H1 (cell line): ENCODE measurements at regions not wholly inside any gene's neighbourhood (a gene's known extent, or its start where the extent isn't known, plus 50 kb on each side); places are given as distances from the start of the nearest gene placed in this dataset.

Experiments used
- CTCF ChIA-PET: fragments of 300-600 bp; sonication (Branson Sonifier 250); formaldehyde crosslinking; loops from one replicate; lab custom pipeline; 2021; ENCODE audit not compliant: partially characterized antibody; lab: Charles Lee
- POLR2A ChIA-PET: fragments of 300-600 bp; sonication (Branson Sonifier 250); formaldehyde crosslinking; loops from one replicate; lab custom pipeline; 2021; ENCODE audit warnings: inconsistent platforms; ENCODE audit not compliant: partially characterized antibody; lab: Charles Lee
- DNase-seq, 2 experiments: peaks; one replicate each; pipeline versions ENCODE4 v3.0.0 to v3.0.0-alpha.2; 2010 to 2022; ENCODE audit warnings: low spot score in 2 of 2, low read depth in 1 of 2, mixed read lengths in 1 of 2
- FAIRE-seq: peaks from 2 replicates; lab custom pipeline; 2011; peaks lifted over from hg19 to GRCh38; lab: Jason Lieb, UNC
- H2AFZ ChIP-seq: 2 replicates; pipeline ENCODE4 v1.8.1; 2012; ENCODE audit warnings: low read length, inconsistent platforms
- H2AK5ac ChIP-seq: 2 replicates; pipeline ENCODE4 v1.6.1; 2013; ENCODE audit warnings: low read depth, low read length
- H2BK120ac ChIP-seq: replicated peaks from 2 replicates; pipeline ENCODE3; 2013; ENCODE audit warnings: low read depth, low read length, inconsistent platforms
- H2BK12ac ChIP-seq: 2 replicates; pipeline ENCODE4 v1.6.1; 2013; ENCODE audit warnings: low read depth, low read length
- H2BK15ac ChIP-seq: 2 replicates; pipeline ENCODE4 v1.6.1; 2013; ENCODE audit warnings: low read length
- H2BK20ac ChIP-seq: 2 replicates; pipeline ENCODE4 v1.6.1; 2013; ENCODE audit warnings: low read length
- H2BK5ac ChIP-seq: 2 replicates; pipeline ENCODE4 v1.6.1; 2013; ENCODE audit warnings: low read depth, low read length
- H3K14ac ChIP-seq: 2 replicates; pipeline ENCODE4 v1.6.1; 2013; ENCODE audit warnings: inconsistent platforms; ENCODE audit not compliant: insufficient read length
- H3K18ac ChIP-seq: 2 replicates; pipeline ENCODE4 v1.6.1; 2013; ENCODE audit warnings: low read length; ENCODE audit errors: extremely low read depth
- H3K23ac ChIP-seq: 2 replicates; pipeline ENCODE4 v1.6.1; 2013; ENCODE audit warnings: inconsistent platforms; ENCODE audit not compliant: insufficient read length
- H3K23me2 ChIP-seq: 2 replicates; pipeline ENCODE4 v1.6.1; 2013; ENCODE audit warnings: low read depth, low read length
- H3K27ac ChIP-seq: 2 replicates; pipeline ENCODE4 v1.6.1; 2011; ENCODE audit warnings: low read depth, low read length, inconsistent platforms
- H3K27me3 ChIP-seq, 4 experiments: replicated peaks in 1 of 4; 1 replicate in 1 of 4; 2 replicates in 3 of 4; pipeline versions ENCODE4 v1.6.1 to v1.8.1; 2011 to 2013; ENCODE audit warnings: low read length in 3 of 4, mild to moderate bottlenecking in 3 of 4, inconsistent platforms in 2 of 4, mixed read lengths in 2 of 4, moderate library complexity in 1 of 4; ENCODE audit not compliant: control insufficient read depth in 3 of 4, insufficient read depth in 3 of 4; ENCODE audit errors: extremely low read depth in 1 of 4
- H3K36me3 ChIP-seq, 4 experiments: 2 replicates each; pipeline versions ENCODE4 v1.6.1 to v1.8.1; 2011 to 2013; ENCODE audit warnings: mild to moderate bottlenecking in 4 of 4, low read length in 3 of 4, moderate library complexity in 2 of 4, control low read depth in 1 of 4, inconsistent platforms in 1 of 4; ENCODE audit not compliant: insufficient read depth in 4 of 4, control insufficient read depth in 2 of 4
- H3K4ac ChIP-seq: replicated peaks from 2 replicates; pipeline ENCODE3; 2013; ENCODE audit warnings: low read length, low read depth, mixed read lengths, inconsistent platforms; ENCODE audit not compliant: insufficient read length
- H3K4me1 ChIP-seq, 4 experiments: replicated peaks in 1 of 4; 1 replicate in 1 of 4; 2 replicates in 3 of 4; pipeline versions ENCODE4 v1.6.1 to v1.8.1; 2011 to 2013; ENCODE audit warnings: low read length in 3 of 4, inconsistent platforms in 2 of 4, mixed read lengths in 1 of 4; ENCODE audit not compliant: insufficient read depth in 4 of 4, control insufficient read depth in 3 of 4
- H3K4me2 ChIP-seq, 2 experiments: 2 replicates each; pipeline versions ENCODE4 v1.6.1 to v1.8.1; 2011 to 2013; ENCODE audit warnings: low read depth in 2 of 2, low read length in 2 of 2, control low read depth in 1 of 2, inconsistent platforms in 1 of 2, mild to moderate bottlenecking in 1 of 2; ENCODE audit not compliant: insufficient read depth in 1 of 2
- H3K4me3 ChIP-seq, 4 experiments: fragments of 200-600, 300-600 bp in 1 of 4; sonication (generic), shearing (Covaris generic), sonication (Bioruptor Twin) in 1 of 4; 2 replicates each; pipeline versions ENCODE4 v1.5.1 to v1.8.1; 2011 to 2016; ENCODE audit warnings: low read length in 4 of 4, low read depth in 3 of 4, control low read depth in 2 of 4, inconsistent platforms in 2 of 4, mild to moderate bottlenecking in 2 of 4, mixed read lengths in 1 of 4, moderate library complexity in 1 of 4; ENCODE audit not compliant: insufficient read depth in 2 of 4; ENCODE audit errors: extremely low read depth in 1 of 4
- H3K56ac ChIP-seq: replicated peaks from 2 replicates; pipeline ENCODE3; 2013; ENCODE audit warnings: low read depth, mild to moderate bottlenecking, mixed read lengths, low read length, inconsistent platforms; ENCODE audit not compliant: insufficient read length
- H3K79me1 ChIP-seq: 2 replicates; pipeline ENCODE4 v1.6.1; 2013; ENCODE audit warnings: low read depth, low read length, control low read depth
- H3K79me2 ChIP-seq, 2 experiments: 2 replicates each; pipeline versions ENCODE4 v1.6.1 to v1.8.1; 2012 to 2013; ENCODE audit warnings: low read length in 2 of 2, mild to moderate bottlenecking in 2 of 2, inconsistent platforms in 1 of 2; ENCODE audit not compliant: insufficient read depth in 2 of 2, control insufficient read depth in 1 of 2
- H3K9ac ChIP-seq, 4 experiments: replicated peaks in 1 of 4; 1 replicate in 1 of 4; 2 replicates in 3 of 4; pipeline versions ENCODE4 v1.6.1 to v1.8.1; 2011 to 2013; ENCODE audit warnings: low read depth in 3 of 4, low read length in 3 of 4, control low read depth in 2 of 4, mild to moderate bottlenecking in 2 of 4, moderate library complexity in 2 of 4, inconsistent platforms in 1 of 4; ENCODE audit errors: extremely low read depth in 1 of 4
- H3K9me3 ChIP-seq, 2 experiments: 2 replicates each; pipeline versions ENCODE4 v1.6.1 to v1.8.1; 2012 to 2013; ENCODE audit warnings: mild to moderate bottlenecking in 2 of 2, moderate library complexity in 2 of 2, control low read depth in 1 of 2, inconsistent platforms in 1 of 2, low read depth in 1 of 2, low read length in 1 of 2, mixed read lengths in 1 of 2; ENCODE audit not compliant: insufficient read depth in 2 of 2
- H4K20me1 ChIP-seq, 2 experiments: replicated peaks in 1 of 2; 2 replicates each; pipeline versions ENCODE3 to v1.8.1; 2011 to 2013; ENCODE audit warnings: inconsistent platforms in 2 of 2, low read length in 2 of 2, mild to moderate bottlenecking in 1 of 2; ENCODE audit not compliant: insufficient read depth in 2 of 2, control insufficient read depth in 1 of 2
- H4K5ac ChIP-seq: 2 replicates; pipeline ENCODE4 v1.6.1; 2013; ENCODE audit warnings: low read length, low read depth, mixed read lengths, inconsistent platforms; ENCODE audit not compliant: insufficient read length
- H4K8ac ChIP-seq: 2 replicates; pipeline ENCODE4 v1.8.0; 2013; ENCODE audit warnings: mild to moderate bottlenecking, moderate library complexity, low read length, inconsistent platforms; ENCODE audit not compliant: insufficient read depth; ENCODE audit errors: extremely low read depth
- H4K91ac ChIP-seq: replicated peaks from 2 replicates; pipeline ENCODE3; 2013; ENCODE audit warnings: low read length, mixed read lengths, inconsistent platforms; ENCODE audit not compliant: insufficient read length
- ATF3 ChIP-seq: IDR thresholded peaks from 2 replicates; pipeline ENCODE4 v1.6.1; 2011; ENCODE audit warnings: low read depth, mild to moderate bottlenecking, low read length; ENCODE audit not compliant: insufficient read depth
- CBX8 ChIP-seq: fragments of 300-800, 300-1000 bp; sonication (generic); IDR thresholded peaks from 2 replicates; pipeline ENCODE4 v1.7.1; 2016; ENCODE audit warnings: low read depth, low read length, borderline replicate concordance
- CEBPB ChIP-seq: IDR thresholded peaks from 2 replicates; pipeline ENCODE4 v1.6.1; 2012; ENCODE audit warnings: low read depth, low read length
- KDM4A ChIP-seq: IDR thresholded peaks from one replicate; pipeline ENCODE4 v1.7.1; 2012; ENCODE audit warnings: low read depth, mild to moderate bottlenecking, moderate library complexity, low read length, inconsistent platforms; ENCODE audit not compliant: severe bottlenecking
- MAFK ChIP-seq: IDR thresholded peaks from 2 replicates; pipeline ENCODE4 v1.6.1; 2012; ENCODE audit warnings: low read depth, mild to moderate bottlenecking, improper control_type of control experiment, low read length
- RNF2 ChIP-seq: fragments of 200-900, 300-1000 bp; sonication (generic); IDR thresholded peaks from 2 replicates; pipeline ENCODE4 v1.7.1; 2016; ENCODE audit warnings: borderline replicate concordance, low read depth, mild to moderate bottlenecking, antibody characterized with exemption, low read length; ENCODE audit not compliant: poor library complexity, severe bottlenecking; ENCODE audit errors: missing control alignments
- ZNF274 ChIP-seq: IDR thresholded peaks from 2 replicates; pipeline ENCODE4 v1.7.0; 2012; ENCODE audit warnings: low read length, borderline replicate concordance; ENCODE audit errors: extremely low read depth
- WGBS, 2 experiments: shearing (Covaris generic) in 1 of 2; methylation state at CpG; one replicate each; pipeline versions ENCODE4 v1.1.6 to v1.1.7; 2013 to 2015; ENCODE audit warnings: low lambda C conversion rate in 2 of 2, mixed read lengths in 2 of 2, inconsistent platforms in 1 of 2, low coverage in 1 of 2, missing lambda C conversion rate in 1 of 2; ENCODE audit not compliant: insufficient replicate concordance in 2 of 2, insufficient coverage in 1 of 2, insufficient read length in 1 of 2; ENCODE audit errors: extremely low coverage in 1 of 2, missing lambda C conversion rate in 1 of 2; 5-methylcytosine and 5-hydroxymethylcytosine counted together

GRCh38 chr16:86818671-86819532 is 240.6 kb downstream of the FOXL1 start:
- Histone ChIP-seq H3K36me3 (no peaks in the 10 kb centered on the region), H2AFZ (no peak overlapping the region), H3K4me2 (no peak overlapping the region), H3K23ac (no peak overlapping the region), H3K14ac (no peak overlapping the region), H4K8ac (no peak overlapping the region), H4K20me1 (no peaks in the 10 kb centered on the region), H3K23me2 (no peaks in the 10 kb centered on the region), H4K91ac (no peak overlapping the region), H3K4ac (no peak overlapping the region), H2BK15ac (no peak overlapping the region), H2AK5ac (no peak overlapping the region), H3K27me3 (0 out of 7 replicates have a peak, but pooled peaks cover 0 to 5% (median 0%) of the 10 kb centered on the region in 4 experiments), H2BK12ac (no peak overlapping the region), H3K79me2 (no peaks in the 10 kb centered on the region), H3K4me3 (no peak overlapping the region), H3K9me3 (no peaks in the 10 kb centered on the region), H3K18ac (no peak overlapping the region), H2BK120ac (no peak overlapping the region), H3K4me1 (no peaks in the 10 kb centered on the region), H3K9ac (no peak overlapping the region), H3K79me1 (no peaks in the 10 kb centered on the region), H2BK5ac (no peak overlapping the region), H3K56ac (no peak overlapping the region), H3K27ac (no peak overlapping the region), H2BK20ac (no peak overlapping the region), H4K5ac (no peak overlapping the region)
- DNase-seq: no peak
- ChIA-PET POLR2A (interaction anchor here (2.1 kb wide), 1 partner anchor 8 kb away, joined by 6 read pairs; no protein-coding TSS in a partner anchor), CTCF (interaction anchor here (0.6 to 2.0 kb wide), 9 partner anchors 9 to 1209 kb away, joined by 3 to 5 read pairs (median 3); no protein-coding TSS in a partner anchor)
- TF ChIP-seq MAFK: no peak
- TF ChIP-seq CBX8: no peak
- no peak for TF ChIP-seq ZNF274
- TF ChIP-seq ATF3: no peak
- no peak for TF ChIP-seq KDM4A
- no peak for TF ChIP-seq CEBPB
- TF ChIP-seq RNF2: no peak
- 86% methylated on average over 29 of the region's 29 CpGs; no CpG with 5 or more reads in 1 of the 2 experiments for WGBS, 2 experiments
- FAIRE-seq: no peak
